Panc1 (cell line): ENCODE measurements at regions not wholly inside any gene's neighbourhood (a gene's known extent, or its start where the extent isn't known, plus 50 kb on each side); places are given as distances from the start of the nearest gene placed in this dataset.

ENCODE experiments used
- ATAC-seq: fragments of 200-7000 bp; cut with Tn5 transposase; 2 replicates; pipeline ENCODE4 v1.9.1; 2020; ENCODE audit warnings: mild to moderate bottlenecking, moderate library complexity
- BruUV-seq: library from RNA; stranded (reverse); fragments of 400-500 nt; replicated peaks from 2 replicates; lab custom pipeline; 2021; lab: Mats Ljungman, UMichigan
- CTCF ChIA-PET: fragments of 300-600 bp; sonication (Branson Sonifier 250); formaldehyde crosslinking; loops from one replicate; lab custom pipeline; 2022; ENCODE audit warnings: antibody characterized with exemption; lab: Charles Lee
- POLR2A ChIA-PET: fragments of 300-600 bp; sonication (Branson Sonifier 250); formaldehyde crosslinking; loops from one replicate; lab custom pipeline; 2022; ENCODE audit warnings: antibody characterized with exemption; lab: Charles Lee
- DNase-seq: peaks from one replicate; pipeline ENCODE4 v3.0.0-alpha.2; 2010; ENCODE audit warnings: low read depth, low spot score
- H3K27ac ChIP-seq: 2 replicates; pipeline ENCODE4 v1.5.1; 2011; ENCODE audit warnings: mild to moderate bottlenecking, low read length, inconsistent platforms
- H3K27me3 ChIP-seq: fragments of 200-500 bp; sonication (Bioruptor generic); 2 replicates; pipeline ENCODE4 v1.6.0; 2014; ENCODE audit warnings: low read length, inconsistent platforms; ENCODE audit not compliant: control insufficient read depth, insufficient read depth
- H3K36me3 ChIP-seq: fragments of 200-500 bp; sonication (Bioruptor generic); 2 replicates; pipeline ENCODE4 v1.5.1; 2014; ENCODE audit warnings: inconsistent platforms, mild to moderate bottlenecking, low read length, moderate library complexity; ENCODE audit not compliant: control insufficient read depth, insufficient read depth
- H3K4me1 ChIP-seq: 2 replicates; pipeline ENCODE4 v1.5.1; 2011; ENCODE audit warnings: inconsistent platforms, mild to moderate bottlenecking, low read length, moderate library complexity; ENCODE audit not compliant: control insufficient read depth, insufficient read depth
- H3K4me3 ChIP-seq, 2 experiments: 2 replicates each; pipeline ENCODE4 v1.5.1; 2011 to 2012; ENCODE audit warnings: low read depth in 2 of 2, low read length in 2 of 2, mild to moderate bottlenecking in 2 of 2, inconsistent platforms in 1 of 2, moderate library complexity in 1 of 2
- H3K9me3 ChIP-seq: fragments of 200-500 bp; sonication (Bioruptor generic); 2 replicates; pipeline ENCODE4 v1.5.1; 2014; ENCODE audit warnings: low read depth, mild to moderate bottlenecking, inconsistent platforms, low read length, moderate library complexity; ENCODE audit not compliant: control insufficient read depth, insufficient read depth
- POLR2AphosphoS5 ChIP-seq: IDR thresholded peaks from 2 replicates; pipeline ENCODE4 v1.6.1; 2012; ENCODE audit warnings: mild to moderate bottlenecking, low read depth, low read length, moderate library complexity
- SIN3A ChIP-seq: IDR thresholded peaks from 2 replicates; pipeline ENCODE4 v1.6.1; 2012; ENCODE audit warnings: low read depth, mild to moderate bottlenecking, low read length, moderate library complexity, borderline replicate concordance; ENCODE audit not compliant: insufficient read depth
- TCF7L2 ChIP-seq: IDR thresholded peaks from 2 replicates; pipeline ENCODE4 v1.6.1; 2011; ENCODE audit warnings: mild to moderate bottlenecking, low read depth, low read length, inconsistent platforms
- in situ Hi-C: cut with HindIII; loops from 2 replicates; pipeline ENCODE4 v1.10.0; 2016; ENCODE audit warnings: low sequenced_read_pairs, low pct_unique_long_range_greater_than_20kb
- intact Hi-C: fragments of 100-400 bp; cut with micrococcal nuclease; formaldehyde crosslinking; loops from one replicate; pipeline ENCODE4 v1.10.0; 2022; ENCODE audit not compliant: unreplicated experiment
- TF ChIP-seq, protein P1 (sequence below): fragments of 450-650 bp; IDR thresholded peaks from 2 replicates; pipeline ENCODE4 v1.5.1; 2017; ENCODE audit warnings: mild to moderate bottlenecking
- TF ChIP-seq, protein P2 (sequence below), 2 experiments: IDR thresholded peaks; 2 replicates each; pipeline ENCODE4 v1.6.1; 2011 to 2012; ENCODE audit warnings: low read depth in 2 of 2, control low read depth in 1 of 2, low read length in 1 of 2, mild to moderate bottlenecking in 1 of 2, moderate library complexity in 1 of 2; ENCODE audit not compliant: insufficient read depth in 1 of 2

DNA sequence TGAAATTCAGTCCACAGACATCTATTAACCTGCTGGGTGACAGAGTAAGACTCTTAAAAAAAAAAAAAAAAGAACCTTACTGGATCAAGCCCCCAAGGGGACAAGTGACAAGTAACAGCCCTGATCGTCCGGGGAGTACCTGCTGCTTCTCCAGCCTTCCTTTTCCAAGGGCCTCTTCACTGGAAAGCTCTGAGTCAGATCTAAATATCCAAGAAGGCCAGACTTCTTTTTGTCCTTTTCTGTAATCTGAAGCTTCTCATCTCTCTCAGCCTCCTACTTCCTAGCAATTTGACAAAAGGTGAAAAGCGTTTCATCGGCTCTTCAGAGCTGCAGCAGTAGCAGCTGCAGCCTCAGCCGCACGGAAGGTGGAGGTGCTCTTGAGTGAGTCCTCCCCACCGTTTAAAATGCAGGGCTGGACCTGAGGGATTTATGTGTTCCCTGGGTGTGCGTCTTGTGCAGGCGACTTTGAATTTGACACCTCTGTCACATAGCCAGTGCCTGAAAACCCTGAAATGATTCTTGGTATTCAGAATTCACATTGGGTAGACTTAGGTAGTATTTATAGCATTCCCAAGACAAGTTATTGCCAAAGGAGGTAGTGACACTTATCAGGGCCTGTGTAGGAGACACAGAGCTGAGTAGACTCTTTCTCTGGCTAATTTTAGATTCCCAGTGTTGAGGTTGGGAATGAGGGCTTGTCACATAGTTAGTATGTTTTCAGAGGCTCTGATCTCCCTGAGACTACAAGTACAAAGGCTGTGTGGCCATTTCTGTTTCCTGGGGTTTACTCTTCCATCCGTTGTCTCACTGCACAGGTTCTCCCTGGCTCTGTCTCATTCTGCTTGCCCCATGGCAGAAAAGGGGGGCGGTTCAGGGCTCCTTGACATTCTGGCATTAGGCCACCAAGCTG lies 291.2 kb upstream of the C2CD4B start:
- ChIA-PET POLR2A (interaction anchor here (0.7 kb wide), 1 partner anchor 92 kb away, joined by 3 read pairs; no protein-coding TSS in a partner anchor), CTCF (interaction anchor here (0.7 kb wide), 1 partner anchor 93 kb away, joined by 5 read pairs; no protein-coding TSS in a partner anchor)
- TF ChIP-seq SIN3A (no peak), TCF7L2 (no peak), POLR2AphosphoS5 (no peak)
- TF ChIP-seq, protein P1, sequence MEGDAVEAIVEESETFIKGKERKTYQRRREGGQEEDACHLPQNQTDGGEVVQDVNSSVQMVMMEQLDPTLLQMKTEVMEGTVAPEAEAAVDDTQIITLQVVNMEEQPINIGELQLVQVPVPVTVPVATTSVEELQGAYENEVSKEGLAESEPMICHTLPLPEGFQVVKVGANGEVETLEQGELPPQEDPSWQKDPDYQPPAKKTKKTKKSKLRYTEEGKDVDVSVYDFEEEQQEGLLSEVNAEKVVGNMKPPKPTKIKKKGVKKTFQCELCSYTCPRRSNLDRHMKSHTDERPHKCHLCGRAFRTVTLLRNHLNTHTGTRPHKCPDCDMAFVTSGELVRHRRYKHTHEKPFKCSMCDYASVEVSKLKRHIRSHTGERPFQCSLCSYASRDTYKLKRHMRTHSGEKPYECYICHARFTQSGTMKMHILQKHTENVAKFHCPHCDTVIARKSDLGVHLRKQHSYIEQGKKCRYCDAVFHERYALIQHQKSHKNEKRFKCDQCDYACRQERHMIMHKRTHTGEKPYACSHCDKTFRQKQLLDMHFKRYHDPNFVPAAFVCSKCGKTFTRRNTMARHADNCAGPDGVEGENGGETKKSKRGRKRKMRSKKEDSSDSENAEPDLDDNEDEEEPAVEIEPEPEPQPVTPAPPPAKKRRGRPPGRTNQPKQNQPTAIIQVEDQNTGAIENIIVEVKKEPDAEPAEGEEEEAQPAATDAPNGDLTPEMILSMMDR = no peak
- TF ChIP-seq, protein P2, sequence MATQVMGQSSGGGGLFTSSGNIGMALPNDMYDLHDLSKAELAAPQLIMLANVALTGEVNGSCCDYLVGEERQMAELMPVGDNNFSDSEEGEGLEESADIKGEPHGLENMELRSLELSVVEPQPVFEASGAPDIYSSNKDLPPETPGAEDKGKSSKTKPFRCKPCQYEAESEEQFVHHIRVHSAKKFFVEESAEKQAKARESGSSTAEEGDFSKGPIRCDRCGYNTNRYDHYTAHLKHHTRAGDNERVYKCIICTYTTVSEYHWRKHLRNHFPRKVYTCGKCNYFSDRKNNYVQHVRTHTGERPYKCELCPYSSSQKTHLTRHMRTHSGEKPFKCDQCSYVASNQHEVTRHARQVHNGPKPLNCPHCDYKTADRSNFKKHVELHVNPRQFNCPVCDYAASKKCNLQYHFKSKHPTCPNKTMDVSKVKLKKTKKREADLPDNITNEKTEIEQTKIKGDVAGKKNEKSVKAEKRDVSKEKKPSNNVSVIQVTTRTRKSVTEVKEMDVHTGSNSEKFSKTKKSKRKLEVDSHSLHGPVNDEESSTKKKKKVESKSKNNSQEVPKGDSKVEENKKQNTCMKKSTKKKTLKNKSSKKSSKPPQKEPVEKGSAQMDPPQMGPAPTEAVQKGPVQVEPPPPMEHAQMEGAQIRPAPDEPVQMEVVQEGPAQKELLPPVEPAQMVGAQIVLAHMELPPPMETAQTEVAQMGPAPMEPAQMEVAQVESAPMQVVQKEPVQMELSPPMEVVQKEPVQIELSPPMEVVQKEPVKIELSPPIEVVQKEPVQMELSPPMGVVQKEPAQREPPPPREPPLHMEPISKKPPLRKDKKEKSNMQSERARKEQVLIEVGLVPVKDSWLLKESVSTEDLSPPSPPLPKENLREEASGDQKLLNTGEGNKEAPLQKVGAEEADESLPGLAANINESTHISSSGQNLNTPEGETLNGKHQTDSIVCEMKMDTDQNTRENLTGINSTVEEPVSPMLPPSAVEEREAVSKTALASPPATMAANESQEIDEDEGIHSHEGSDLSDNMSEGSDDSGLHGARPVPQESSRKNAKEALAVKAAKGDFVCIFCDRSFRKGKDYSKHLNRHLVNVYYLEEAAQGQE (IDR thresholded peaks at IDR 0.05; ENCODE audit: insufficient read depth in 1 of 2, low read depth in 2 of 2, low read length in 1 of 2) = no peak
- no peak overlapping the region for H3K4me3 ChIP-seq
- 0 out of 2 replicates have a peak, but pooled peaks cover 2% of the 10 kb centered on the region for H3K4me1 ChIP-seq
- no TSS peak for BruUV-seq
- in situ Hi-C loops (no loop called here), intact Hi-C loops (no loop called here)
- no peak overlapping the region for H3K27ac ChIP-seq
- H3K9me3 ChIP-seq = no peaks in the 10 kb centered on the region
- DNase-seq (no peak), ATAC-seq (no peak)
- H3K36me3 ChIP-seq = no peaks in the 10 kb centered on the region
- H3K27me3 ChIP-seq = no peaks in the 10 kb centered on the region

DNA sequence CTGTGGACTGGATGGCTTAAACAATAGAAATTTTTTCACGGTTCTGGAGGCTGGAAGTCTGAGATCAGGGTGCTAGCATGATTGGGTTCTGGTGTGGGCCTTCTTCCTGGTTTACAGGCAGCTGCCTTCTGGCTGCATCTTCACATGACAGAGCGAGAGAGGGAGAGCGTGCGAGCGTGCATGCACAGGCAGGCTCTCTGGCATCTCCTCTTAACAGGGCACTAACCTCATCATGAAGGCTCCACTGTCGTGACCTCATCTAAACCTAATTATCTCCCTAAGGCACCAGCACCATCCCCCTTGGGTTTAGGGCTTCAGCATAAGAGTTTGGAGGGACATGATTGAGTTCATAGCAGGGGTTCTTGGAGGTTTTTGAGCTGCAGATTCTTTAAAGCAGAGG lies 292.0 kb upstream of the C2CD4B start:
- no peaks in the 10 kb centered on the region for H3K27me3 ChIP-seq
- TF ChIP-seq, protein P1 = no peak
- TF ChIP-seq, protein P2 (IDR thresholded peaks at IDR 0.05; ENCODE audit: insufficient read depth in 1 of 2, low read depth in 2 of 2, low read length in 1 of 2) = no peak
- TF ChIP-seq POLR2AphosphoS5 (no peak), TCF7L2 (no peak), SIN3A (no peak)
- H3K9me3 ChIP-seq = no peaks in the 10 kb centered on the region
- no TSS peak for BruUV-seq
- ChIA-PET CTCF (no interaction called here), POLR2A (no interaction called here)
- no peaks in the 10 kb centered on the region for H3K36me3 ChIP-seq
- in situ Hi-C loops = no loop called here
- no peak for ATAC-seq
- no peak overlapping the region for H3K4me3 ChIP-seq
- 0 out of 2 replicates have a peak, but pooled peaks cover 2% of the 10 kb centered on the region for H3K4me1 ChIP-seq
- no peak overlapping the region for H3K27ac ChIP-seq
- no peak for DNase-seq
- intact Hi-C loops = no loop called here
